LoVo (cell line): ENCODE measurements at regions not wholly inside any gene's neighbourhood (a gene's known extent, or its start where the extent isn't known, plus 50 kb on each side); places are given as distances from the start of the nearest gene placed in this dataset.
A peak's percentile ranks its signal among the peaks of the same experiment; 100 is the strongest.

Experiments
- DNase-seq: peaks from one replicate; pipeline ENCODE4 v3.0.0-alpha.2; 2016; ENCODE audit warnings: low spot score

DNA sequence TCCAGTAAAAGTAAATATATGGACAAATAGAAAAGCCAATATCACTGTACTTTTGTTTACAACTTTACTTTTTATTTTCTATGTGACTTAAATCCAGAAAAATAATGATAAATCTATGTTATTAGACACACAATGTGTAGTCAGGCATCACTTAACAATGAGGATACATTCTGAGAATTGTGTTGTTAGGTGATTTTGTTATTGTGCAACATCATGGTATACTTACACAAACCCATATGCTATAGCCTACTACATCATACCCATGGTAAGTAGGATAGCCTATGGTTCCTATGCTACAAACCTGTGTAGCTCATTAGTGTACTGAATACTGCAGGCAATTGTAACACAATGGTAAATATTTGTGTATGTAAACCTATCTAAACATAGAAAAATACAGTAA lies 781.7 kb upstream of the GHITM start:
- DNase-seq, result no peak

DNA sequence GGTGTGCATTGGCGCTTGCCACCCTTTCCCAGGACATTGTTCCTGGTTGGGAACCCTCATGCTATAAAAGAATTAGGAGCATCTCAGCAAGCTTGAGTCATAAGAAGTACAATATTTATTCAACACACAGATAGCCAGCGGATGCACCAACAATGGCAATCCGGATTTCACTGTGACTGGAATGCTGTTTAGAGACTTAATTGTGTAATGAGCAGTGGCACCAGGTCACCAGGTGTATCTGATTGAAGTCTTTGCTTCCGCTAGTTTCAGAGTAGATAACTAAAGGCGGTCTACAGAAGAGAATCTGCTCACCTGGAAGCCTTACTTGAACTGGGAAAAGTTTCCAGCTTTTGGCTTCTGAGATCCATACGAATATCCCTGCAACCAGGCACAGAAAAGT lies 772.3 kb upstream of the GHITM start:
- no peak for DNase-seq

DNA sequence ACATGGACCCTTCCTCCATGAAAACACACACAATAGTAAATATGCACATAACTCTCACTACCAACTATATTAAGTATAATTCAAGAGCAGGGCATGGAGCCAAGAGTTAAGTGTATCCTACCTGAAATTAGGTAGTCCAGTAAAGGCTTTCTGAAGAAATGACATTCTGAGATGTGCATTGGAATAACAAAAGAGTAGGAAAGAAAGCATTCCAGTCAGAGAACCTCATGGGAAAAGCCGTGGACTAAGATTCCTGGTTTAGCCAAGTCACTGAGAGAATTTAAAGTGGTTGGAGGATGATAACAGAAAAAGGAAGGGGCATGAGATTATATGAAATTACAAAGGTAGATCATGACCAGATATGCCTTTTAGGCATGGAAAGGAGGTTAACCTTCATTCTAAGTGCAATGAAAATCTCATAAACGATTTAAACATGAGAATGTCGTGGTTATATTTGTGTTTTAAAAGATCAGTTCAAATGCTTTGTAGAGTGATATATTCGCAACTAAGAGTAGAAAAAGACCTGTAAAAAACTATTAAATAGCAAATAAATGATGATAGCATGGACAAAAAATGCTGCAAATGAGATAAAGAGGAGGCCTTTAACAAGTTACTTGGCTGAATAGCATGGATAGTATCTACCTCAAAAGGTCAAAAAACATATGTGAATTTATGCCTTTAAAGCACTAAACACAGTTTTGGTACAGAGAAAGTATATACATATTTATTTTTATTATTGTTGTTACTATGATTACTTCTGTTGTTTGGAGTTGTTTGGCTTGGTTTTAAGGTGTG lies 767.4 kb upstream of the GHITM start:
- DNase-seq, result no peak

DNA sequence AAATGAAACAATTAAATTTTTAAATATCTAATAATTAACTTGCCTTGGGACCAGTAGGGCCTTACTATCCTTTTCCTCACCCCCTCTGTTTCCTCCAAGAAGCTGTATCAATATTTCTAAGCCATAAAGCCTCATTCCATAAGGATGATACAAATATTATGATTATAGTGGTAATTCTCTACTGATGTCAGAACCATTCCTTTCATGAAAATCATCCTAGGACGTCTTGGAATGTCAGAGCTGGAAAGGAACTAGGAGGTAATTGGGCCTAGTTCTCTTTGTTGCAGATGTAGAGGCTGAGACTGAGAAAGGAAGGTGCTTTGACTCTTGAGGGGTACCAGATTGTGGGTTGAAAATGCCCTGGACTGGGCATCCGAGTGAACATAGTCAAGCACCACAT lies 766.7 kb upstream of the GHITM start:
- DNase-seq, result no peak

DNA sequence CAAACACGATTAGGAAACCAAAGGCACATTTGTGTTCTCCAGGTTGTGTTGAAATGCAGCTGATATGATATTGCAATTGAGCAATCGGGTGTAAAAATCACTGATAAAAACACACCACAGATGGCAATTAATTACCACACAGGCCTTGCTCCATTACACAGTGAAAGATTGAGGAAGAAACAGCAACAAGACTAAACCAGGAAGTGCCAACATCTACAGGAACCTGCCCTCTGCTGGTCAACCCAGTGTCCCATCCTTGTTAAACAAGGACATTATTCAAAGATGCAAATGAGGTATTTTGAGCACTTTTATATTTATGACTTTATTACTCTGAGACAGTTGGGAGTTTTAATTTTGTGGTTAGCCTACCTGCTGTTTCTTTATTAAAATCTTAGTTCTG lies 765.6 kb upstream of the GHITM start:
- no peak for DNase-seq

DNA sequence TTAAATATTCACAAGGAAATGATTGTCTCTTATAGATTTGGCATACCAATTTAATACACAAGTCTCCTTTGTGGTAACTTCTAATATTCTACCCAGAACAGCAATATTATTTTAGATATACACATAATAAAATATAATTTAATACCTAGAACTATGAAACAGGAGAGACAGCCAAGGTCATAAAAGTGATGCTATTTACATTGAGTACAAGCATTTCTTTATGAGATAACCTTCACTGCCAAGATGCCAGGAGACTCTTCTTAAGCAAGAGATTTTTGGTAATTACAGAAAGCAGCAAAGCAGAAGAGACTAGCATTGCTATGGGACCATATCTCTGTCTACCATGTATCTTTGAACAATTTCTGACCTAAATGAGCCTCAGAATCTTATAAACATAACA lies 764.6 kb upstream of the GHITM start:
- DNase-seq, result no peak

DNA sequence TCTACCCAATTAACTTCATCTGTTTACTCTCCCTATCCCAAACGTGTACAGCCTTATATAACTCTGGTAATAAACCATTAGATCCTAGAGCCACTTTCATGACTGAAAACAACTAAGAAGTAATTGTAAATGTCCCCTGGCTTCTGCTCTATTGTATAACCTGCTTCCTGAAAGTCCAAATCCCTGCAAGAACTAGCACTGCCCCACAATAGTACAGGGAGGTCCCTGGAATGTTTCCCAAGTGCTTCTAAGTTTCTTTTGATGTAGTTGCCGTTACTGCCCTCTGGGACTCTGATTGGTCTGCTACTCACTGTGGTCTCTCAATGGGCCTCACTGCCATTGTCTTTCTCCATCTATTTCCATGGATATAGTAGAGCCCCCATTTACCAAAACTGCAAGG lies 764.0 kb upstream of the GHITM start:
- DNase-seq, result no peak

DNA sequence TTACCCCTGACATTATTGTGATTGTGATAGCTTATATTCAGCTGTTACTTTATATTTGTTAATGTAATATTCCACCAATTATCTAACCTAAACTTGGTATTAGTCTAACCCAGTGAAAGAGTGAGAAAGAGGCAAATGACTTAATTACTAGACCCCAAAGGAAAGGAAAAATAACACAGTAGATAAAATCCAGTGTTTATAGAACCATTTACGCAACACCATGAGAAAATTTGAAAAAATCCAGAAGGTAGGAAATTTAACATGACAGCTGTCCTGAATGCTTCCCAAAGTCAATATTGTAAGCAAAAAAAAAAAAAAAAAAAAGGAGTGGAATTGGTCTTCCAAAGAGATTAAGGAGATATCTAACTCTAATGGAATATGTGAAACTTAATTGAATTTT lies 741.5 kb upstream of the GHITM start:
- no peak for DNase-seq

DNA sequence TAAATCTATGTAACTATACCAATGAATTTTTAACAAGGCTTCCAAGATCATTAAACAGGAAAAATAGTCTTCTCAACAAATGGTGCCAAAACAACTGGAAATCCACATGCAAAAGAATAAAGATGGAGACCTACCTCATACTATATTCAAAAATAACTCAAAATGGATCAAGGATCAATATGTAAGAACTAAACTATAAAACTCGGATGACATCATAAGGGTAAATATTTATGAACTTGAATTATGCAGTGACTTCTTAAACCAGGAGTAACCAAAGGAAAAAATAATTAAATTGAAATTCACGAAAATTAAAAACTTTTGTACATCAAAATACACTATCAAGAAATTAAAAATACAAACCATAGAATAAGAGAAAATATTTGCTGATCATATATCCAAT lies 728.7 kb upstream of the GHITM start:
- no peak for DNase-seq

DNA sequence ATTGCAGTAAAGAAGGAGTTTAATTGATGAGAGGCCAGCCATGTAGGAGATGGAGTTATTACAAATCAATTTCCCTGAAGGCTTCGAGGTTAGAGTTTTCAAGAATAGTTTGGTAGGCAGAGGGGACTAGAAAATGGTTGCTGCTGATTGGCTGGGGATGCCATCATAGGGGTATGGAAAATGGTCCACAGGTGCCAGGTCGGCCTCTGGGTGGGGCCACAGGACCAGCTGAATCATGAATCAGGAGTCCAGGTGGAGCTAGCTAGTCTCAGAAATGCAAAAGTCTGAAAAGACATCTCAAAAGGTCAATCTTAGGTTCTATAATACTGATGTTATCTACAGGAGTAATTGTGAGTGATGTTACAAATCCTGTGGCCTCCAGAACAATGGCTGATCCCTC lies 714.0 kb upstream of the GHITM start:
- no peak for DNase-seq

DNA sequence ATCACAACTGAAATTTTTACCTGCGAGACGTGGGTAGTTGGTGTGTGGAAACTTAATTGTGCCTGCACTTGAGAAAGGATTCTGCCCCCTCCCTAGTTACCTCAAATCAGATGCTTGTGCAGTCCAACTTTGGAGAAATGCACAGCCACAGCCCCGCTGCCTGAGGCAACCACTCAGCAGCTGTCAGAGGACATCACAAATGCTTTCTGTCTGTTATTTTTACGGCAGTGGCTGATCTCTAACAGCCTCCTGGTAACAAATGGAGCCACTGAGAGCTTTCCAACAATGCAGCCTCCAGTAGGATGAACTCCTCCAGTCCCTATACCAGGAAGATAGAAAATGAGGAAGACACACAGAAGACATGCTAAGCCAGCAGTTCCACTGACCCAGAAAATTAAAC lies 712.2 kb upstream of the GHITM start:
- DNase-seq, result no peak

DNA sequence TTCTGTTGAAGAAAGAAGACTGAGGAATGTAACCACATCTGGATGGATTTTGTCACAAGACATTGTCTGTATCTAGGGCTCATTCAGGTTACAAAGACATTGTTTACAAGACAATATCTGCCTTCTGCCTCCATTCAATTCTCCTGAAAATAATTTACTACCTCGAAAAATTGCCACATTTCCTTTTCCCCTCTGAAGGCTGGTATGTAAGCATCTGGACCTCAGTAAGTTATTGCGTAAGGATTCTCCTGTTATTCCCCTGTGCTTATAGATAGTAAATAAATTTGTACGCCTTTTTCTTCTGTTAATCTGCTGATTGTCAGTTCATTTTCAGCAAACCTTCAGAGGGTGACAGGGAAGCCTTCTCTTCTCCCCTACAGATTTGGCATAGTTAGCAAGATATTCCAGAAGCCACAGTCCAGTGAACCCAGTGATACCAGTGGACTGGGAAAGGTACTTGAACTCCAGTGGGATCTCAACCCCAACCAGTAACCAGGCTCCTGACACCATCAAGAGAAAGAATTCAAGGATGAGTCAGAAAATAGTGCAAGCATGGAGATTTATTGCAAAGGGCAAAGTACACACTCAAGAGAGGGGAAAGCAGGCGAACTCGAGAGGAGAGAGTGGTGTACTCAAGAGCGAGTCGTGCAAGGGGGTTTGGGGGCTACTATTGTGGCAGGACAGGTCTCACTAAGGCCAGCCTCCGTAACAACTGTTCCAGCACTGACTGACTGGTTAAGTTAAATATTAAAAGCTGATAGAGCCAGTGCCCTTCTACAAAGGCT lies 706.9 kb upstream of the GHITM start:
- DNase-seq, result peak; percentile 3

DNA sequence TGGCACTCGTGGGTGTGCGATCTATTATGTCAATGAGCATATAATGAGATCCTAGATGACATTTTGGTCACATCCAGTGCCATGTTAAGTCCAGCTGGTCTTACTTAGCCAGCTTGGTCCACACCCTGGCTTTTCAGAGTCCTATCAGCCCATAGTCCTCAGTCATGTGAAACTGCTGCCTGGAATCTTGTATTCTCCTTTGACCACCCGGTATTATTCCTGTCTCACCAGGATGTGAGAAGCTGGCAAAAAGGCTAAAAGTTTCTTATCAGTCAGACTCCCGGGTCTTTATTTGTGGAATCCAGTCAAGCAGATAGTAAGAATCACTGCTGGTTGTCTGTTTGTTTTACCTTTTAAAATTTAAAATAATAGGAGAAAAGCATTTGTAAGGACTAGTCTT lies 705.6 kb upstream of the GHITM start:
- DNase-seq, result no peak

DNA sequence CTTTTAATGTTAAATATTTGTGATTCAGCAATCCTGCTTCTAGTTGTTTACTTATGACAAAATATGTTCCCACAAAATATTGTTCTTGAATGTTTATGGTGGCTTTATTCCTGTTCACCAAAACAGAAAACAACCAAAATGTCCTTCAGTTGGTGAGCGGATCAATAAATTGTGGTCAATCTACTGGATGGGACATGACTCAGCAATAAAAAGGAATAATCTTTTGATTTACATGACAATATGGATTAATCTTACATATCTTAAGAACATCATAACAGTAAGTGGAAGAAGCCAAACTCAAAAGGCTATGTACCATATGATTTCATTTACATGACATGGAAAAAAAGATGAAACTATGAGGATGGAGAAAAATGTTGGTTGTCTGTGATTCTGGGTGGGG lies 691.3 kb upstream of the GHITM start:
- DNase-seq, result no peak

DNA sequence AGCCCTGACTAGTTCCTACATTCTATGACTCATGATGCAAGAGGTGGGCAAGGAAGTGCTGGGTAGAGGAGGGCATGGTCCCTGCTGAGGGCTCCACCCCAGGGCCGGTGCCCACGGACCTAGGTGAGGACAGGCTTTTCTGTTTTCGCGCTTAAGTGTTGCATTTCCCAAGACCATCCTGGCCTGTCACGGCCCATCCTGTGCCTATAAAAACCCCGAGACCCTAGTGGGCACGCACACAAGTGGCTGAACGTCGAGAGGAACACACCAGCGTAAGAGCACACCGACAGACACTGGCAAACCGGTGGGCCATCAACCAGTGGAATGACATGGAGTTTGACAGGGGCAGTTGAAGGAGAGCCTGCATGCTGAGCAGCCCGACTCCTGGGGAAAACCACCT lies 680.7 kb upstream of the GHITM start:
- no peak for DNase-seq

DNA sequence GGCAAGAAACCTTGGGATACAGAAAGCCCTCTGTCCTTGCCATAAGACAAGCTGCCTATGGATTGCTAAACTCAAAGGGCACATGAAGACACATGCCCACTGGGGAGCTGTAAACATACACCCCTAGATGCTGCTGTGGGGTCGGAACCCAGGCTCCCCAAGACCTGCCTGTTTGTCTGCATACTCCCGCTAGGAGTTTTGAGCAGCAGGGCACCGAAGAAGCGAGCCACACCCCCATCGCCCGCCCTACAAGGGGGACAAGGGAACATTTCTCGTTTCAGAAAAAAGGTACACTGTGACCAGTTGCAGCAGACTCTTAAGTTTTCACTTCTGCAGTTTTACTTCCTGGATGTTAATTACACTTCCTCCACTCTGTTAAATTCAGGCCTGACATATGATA lies 680.2 kb upstream of the GHITM start:
- no peak for DNase-seq

DNA sequence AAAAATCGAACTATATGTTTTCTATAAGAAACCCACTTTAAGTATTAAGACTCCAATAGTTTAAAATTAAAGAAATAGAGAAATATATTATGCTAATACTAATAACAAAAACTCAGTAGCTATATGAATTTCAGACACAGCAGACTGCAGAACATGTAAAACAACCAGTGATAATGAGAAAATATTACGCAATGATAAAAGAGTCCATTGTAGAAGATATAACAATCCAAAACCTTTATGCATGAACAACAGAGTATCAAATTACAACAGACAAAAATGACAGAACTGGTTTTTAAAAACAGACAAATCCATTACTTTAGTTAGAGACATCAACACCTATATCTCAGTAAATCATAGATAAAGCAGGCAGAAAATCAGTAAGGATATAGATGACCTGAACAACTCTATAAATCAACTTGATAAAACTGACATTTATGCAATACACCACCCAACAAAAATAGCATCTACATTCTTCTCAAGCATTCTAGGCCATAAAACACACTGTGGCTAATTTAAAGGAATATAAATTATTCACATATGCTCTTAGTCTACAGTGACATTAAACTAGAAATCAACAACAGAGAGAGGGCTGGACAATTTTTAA lies 669.5 kb upstream of the GHITM start:
- no peak for DNase-seq

DNA sequence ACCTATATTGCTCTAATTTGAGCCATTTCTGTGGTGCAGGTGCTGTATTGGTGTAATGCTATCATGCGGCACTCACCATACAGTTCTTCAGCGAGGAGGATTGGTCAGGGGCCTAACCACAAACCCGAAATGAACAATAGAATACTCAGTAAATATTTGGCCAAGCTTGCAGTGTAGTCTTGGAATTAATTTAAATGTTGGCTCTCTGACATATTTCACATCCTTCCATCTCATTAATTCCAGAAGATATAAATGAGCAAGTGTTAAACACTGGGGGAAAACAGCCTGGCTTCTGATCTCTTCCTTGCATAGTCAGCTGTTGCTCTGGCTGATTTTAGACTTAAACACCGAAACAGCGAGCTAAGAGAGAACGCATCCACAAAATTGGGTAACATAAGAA lies 663.1 kb upstream of the GHITM start:
- DNase-seq, result no peak

DNA sequence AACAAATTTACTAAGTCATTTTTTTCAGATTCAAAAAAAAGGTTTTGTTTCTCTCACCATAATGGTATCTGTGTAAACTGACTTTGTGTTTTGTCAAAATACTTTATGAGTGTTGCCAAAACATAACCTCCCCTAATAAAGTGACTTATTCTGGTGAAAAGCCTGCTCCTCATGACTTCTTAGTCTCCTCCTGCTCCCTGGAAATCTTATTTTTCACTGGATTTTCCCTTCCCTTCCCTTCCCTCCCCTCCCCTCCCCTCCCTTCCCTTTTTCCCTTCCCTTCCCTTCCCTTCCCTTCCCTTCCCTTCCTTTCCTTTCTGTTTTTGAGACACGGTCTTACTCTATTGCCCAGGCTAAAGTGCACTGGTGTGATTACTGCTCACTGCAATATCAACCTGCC lies 650.1 kb upstream of the GHITM start:
- DNase-seq, result no peak

DNA sequence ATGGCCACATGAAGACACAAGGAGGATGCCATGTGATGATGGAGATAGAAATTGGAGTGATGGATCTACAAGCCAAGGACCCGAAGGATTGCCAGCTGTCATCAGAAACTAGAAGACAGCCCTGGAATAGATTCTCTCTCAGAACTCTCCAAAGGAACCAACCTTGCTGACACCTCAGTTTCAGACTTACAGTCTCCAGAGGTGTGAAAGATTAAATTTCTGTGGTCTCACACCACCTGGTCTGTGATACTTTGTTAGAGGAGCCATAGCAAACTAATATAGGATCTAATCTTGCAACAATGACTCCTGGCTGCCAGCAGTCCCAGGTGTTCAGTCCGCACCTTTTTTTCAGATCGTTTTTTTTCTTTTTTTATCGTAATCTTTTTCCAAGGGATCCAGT lies 647.3 kb upstream of the GHITM start:
- DNase-seq, result no peak

DNA sequence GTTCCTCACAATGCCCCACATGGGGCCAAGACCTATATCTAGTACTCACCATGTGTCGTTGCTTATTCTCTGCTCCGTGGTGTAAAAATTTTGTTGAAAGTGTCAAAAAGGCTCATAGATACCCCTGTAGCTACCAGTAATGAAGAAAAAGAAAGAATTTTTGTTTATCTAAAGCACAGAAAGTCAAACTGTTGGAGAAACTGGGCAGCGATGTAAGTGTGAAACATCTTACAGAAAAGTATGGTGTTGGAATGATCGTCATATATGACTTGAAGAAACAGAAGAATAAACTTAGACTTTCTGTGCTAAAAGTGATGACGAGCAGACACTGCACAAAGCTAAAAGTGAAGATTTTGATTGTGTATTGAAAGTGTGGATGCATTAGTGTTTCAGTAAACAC lies 626.6 kb upstream of the GHITM start:
- no peak for DNase-seq

DNA sequence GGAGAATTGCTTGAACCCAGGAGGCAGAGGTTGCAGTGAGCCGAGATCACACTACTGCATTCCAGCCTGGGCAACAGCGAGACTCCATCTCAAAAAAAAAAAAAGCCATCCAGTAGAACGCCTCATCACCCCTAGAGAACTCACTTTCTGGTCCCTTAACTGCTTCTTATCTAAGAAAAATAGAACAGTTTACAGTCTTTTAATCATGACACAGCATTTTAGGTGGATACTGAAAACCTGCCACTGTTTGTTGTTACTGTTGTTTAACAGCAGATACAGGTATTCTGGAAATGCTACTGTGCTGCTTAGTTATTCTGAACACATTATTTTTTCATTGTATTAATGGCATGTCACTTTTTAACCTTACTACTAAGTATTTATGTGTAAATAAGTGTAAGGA lies 624.3 kb upstream of the GHITM start:
- no peak for DNase-seq

DNA sequence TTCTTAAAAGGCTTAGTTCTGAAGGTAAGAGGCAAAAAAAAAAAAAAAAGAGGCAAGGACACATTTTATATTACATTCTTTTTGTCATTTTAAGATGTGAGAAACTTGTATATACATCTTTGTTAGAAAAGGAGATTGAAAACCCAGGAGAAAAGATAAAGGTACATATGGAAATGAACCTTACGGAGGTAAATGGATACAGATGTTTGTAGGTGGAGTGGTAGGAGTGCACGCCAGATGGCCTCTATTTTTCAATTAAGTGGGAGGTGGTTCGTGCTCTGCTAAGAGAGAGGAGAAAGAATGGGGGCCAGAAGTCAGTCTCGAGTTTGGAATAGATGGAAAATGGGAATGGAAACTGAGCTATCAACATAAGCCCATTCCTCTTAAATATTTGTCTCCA lies 622.5 kb upstream of the GHITM start:
- DNase-seq, result no peak
